ENCODE measurements at regions not wholly inside any gene's neighbourhood (a gene's known extent, or its start where the extent isn't known, plus 50 kb on each side); places are given as distances from the start of the nearest gene placed in this dataset.

DNA sequence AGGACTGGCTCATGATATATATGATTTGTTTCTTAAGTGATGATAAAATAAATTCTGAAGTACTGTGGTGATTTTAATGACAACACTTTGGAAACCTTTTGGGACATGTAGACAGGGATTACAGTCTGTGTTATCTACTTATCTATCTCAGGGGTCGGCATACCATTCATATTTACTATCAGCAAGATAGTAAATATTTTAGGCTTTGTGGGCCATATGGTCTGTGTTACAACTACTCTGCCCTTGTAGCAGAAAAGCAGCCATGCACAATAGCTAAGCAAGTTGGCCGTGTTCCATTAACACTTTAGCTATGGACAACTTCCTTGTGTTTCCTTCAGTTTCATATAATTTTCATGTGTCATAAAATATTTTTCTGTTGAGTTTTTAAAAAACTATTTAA is 97.8 kb upstream of the PRPS1L1 start:
- DNase-seq: no peak
- H3K4me1 Mint-ChIP-seq: no peaks in the 10 kb centered on the region
- no peaks in the 10 kb centered on the region for H3K36me3 Mint-ChIP-seq (ENCODE audit: low read depth)
- intact Hi-C loops (cut with micrococcal nuclease): no loop called here
- no peaks in the 10 kb centered on the region for H3K9me3 Mint-ChIP-seq
- H3K27me3 Mint-ChIP-seq: no peaks in the 10 kb centered on the region
- no peak overlapping the region for H3K27ac Mint-ChIP-seq
- no peak overlapping the region for H3K4me3 Mint-ChIP-seq

DNA sequence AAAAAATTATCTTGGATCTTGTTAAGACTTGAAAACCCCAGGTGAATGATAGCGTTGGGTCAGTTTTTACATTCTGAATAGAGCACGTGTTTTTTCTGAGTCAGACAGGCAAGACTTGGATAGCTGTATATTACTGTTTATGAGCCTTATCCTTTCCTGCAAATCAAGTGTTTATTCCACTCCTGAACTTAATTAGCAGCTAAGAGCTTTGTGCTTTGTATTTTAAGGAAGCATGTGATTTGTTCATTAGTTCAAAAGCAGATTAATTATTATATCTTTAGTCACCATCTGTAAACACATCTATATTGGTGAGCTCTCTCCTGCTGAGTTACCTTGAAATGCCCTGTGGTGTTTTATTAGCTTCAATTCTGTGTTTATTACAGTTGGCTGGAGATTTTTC is 98.6 kb upstream of the PRPS1L1 start:
- Mint-ChIP-seq H3K4me1 (no peaks in the 10 kb centered on the region), H3K36me3 (ENCODE audit: low read depth) (no peaks in the 10 kb centered on the region), H3K4me3 (no peak overlapping the region), H3K9me3 (no peaks in the 10 kb centered on the region), H3K27ac (no peak overlapping the region), H3K27me3 (no peaks in the 10 kb centered on the region)
- intact Hi-C loops (cut with micrococcal nuclease): no loop called here
- no peak for DNase-seq

DNA sequence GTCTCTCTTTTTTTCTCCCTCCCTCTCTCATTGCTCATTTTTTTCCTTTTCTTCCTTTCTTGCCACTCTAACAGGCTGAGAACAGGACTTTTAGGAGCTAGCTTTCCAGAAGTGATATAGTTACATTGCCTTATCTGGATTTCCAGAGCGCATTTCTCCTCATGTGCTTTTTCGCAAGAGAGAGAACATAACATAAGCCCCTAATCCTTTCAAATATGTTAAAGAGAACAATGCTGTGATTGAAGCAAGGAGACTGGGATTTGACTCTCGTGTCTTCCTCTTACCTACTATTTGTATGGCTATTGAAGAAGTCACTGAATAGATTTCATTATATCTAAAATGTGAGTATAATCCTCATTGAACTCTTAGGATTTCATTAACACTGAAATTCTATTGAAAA is 101.2 kb upstream of the PRPS1L1 start:
- H3K36me3 Mint-ChIP-seq (ENCODE audit: low read depth): no peaks in the 10 kb centered on the region
- no peak for DNase-seq
- intact Hi-C loops (cut with micrococcal nuclease): no loop called here
- H3K4me1 Mint-ChIP-seq: no peaks in the 10 kb centered on the region
- no peaks in the 10 kb centered on the region for H3K27me3 Mint-ChIP-seq
- no peak overlapping the region for H3K4me3 Mint-ChIP-seq
- no peak overlapping the region for H3K27ac Mint-ChIP-seq
- H3K9me3 Mint-ChIP-seq: no peaks in the 10 kb centered on the region

DNA sequence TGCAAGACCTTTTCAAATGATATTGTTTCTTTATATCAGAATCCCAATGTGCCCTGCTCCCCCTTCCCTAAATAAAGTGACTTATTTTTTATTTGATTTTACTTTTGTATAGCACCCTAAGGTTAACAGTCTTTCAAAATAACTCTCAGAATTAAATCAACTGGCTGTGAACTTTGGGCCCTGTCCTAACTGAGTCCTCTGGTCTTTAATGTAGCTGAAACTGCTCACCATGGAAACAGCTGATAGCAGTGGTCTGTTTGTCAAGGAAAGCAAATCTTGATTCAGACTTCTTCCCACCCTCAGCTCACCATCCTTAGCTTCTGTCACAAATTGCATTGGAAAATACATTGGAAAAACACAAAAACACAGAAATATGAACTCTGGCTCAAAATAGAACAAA is 105.2 kb upstream of the PRPS1L1 start:
- DNase-seq: no peak
- Mint-ChIP-seq H3K4me3 (no peak overlapping the region), H3K4me1 (no peaks in the 10 kb centered on the region), H3K36me3 (ENCODE audit: low read depth) (no peaks in the 10 kb centered on the region), H3K27me3 (no peaks in the 10 kb centered on the region), H3K27ac (no peak overlapping the region), H3K9me3 (no peaks in the 10 kb centered on the region)
- intact Hi-C loops (cut with micrococcal nuclease): no loop called here

DNA sequence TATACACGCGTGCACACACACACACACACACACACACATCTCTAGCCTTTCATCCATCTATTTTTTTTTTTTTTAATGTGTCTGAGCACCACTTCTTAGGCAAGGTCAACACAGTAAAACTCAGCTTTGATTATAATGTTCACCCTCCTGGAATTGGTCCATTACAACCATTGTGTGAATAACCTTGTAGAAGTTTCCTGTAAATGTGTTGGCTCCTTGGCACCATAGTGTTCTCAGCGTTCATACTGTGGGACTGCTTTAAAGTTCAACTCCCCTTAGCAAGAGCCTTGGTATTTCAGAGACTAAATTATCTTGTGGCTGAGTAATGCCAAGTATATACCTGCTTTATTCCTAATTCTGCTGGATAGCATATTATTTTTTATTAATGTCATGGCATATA is 106.3 kb upstream of the PRPS1L1 start:
- Mint-ChIP-seq H3K4me1 (no peaks in the 10 kb centered on the region), H3K27ac (no peak overlapping the region)

DNA sequence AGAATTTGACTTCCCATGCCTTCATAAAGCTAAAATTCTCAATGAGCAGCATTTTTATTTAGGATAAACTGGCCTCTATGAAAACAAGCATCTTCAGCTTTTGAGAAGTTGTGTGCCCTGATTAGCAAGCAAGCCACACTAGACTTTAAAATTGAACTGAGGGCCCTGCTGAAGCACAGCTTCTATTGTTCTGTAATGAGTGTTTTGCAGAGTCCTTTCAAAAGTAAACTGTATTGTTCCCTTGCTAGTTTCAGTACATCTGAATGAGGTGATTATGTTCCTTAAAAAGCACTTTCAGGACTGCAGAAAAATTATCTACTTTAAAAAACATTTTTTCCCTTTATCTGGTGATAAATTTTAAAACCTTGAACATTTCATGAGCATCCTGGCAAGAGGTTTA is 113.3 kb upstream of the PRPS1L1 start:
- no peak for DNase-seq
- H3K4me1 Mint-ChIP-seq: no peaks in the 10 kb centered on the region
- no peaks in the 10 kb centered on the region for H3K36me3 Mint-ChIP-seq (ENCODE audit: low read depth)
- no peaks in the 10 kb centered on the region for H3K9me3 Mint-ChIP-seq
- intact Hi-C loops (cut with micrococcal nuclease): no loop called here
- no peak overlapping the region for H3K4me3 Mint-ChIP-seq
- H3K27ac Mint-ChIP-seq: no peak overlapping the region
- H3K27me3 Mint-ChIP-seq: peaks cover 2% of the 10 kb centered on the region

More for the DNA sequence above, 106.3 kb upstream of the PRPS1L1 start:
- Mint-ChIP-seq H3K36me3 (ENCODE audit: low read depth) (no peaks in the 10 kb centered on the region), H3K4me3 (no peak overlapping the region), H3K9me3 (no peaks in the 10 kb centered on the region), H3K27me3 (no peaks in the 10 kb centered on the region)
- intact Hi-C loops (cut with micrococcal nuclease): no loop called here
- DNase-seq: no peak

DNA sequence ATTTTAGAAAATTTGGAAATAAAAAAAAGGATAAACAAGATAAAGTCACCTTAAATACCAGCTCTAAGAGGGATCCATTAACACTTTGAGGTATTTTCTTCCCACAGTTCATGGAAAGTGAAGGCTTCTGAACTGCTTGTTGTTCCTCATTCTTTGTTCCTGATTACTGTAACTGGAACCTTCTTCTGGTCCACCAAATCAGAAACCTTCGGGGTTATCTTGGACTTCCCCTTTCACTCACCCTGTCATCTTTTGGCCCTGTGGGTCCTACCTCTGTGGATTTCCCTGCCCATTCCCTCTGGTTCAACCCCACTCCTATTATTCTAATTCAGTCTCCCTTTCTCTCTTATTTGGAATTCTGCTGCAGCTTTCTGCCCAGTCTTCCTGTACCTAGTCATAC is 116.5 kb upstream of the PRPS1L1 start:
- DNase-seq: no peak
- Mint-ChIP-seq H3K9me3 (no peaks in the 10 kb centered on the region), H3K4me3 (no peak overlapping the region), H3K27ac (no peak overlapping the region), H3K36me3 (ENCODE audit: low read depth) (no peaks in the 10 kb centered on the region), H3K4me1 (no peaks in the 10 kb centered on the region), H3K27me3 (peaks cover 2% of the 10 kb centered on the region)
- intact Hi-C loops (cut with micrococcal nuclease): no loop called here

DNA sequence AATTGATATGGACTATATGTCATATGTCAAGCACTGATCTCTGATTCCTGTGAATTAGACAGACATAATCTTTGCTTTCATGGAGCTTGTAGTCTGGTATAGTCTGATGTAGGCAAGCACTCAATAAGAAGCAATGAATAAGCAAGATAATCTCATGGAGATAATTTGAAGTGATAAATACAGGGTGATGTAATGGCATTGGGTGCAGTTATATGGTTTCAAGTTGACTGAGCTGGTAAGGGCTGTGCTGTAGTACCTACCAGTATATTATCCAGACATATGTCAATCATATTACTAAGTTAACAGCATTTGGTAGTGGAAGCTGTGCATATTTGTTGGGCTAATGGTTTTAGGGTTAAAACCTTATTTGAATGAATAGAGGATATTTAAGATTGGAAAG is 117.5 kb upstream of the PRPS1L1 start:
- Mint-ChIP-seq H3K9me3 (no peaks in the 10 kb centered on the region), H3K4me1 (no peaks in the 10 kb centered on the region), H3K27ac (no peak overlapping the region), H3K27me3 (peaks cover 2% of the 10 kb centered on the region), H3K4me3 (no peak overlapping the region), H3K36me3 (ENCODE audit: low read depth) (no peaks in the 10 kb centered on the region)
- intact Hi-C loops (cut with micrococcal nuclease): no loop called here
- no peak for DNase-seq

DNA sequence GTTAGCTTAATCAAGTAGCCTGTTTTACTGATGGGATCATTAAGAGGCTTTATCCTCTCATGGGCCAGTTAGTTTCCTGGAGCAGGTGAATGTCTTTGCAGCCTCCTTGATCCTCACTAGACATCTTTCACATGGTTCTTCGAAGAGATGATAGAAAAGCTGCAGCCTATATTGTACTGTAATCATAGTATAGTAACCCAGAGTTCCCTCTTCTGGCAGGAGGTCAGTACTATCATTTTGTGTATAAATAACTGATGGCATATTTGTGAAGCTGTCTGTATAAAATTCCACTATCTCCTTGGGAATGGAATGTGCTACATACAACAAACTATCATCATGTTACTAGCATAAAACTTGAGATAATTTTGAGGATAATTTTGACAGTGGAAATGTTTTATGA is 123.8 kb upstream of the PRPS1L1 start:
- intact Hi-C loops (cut with micrococcal nuclease): no loop called here
- Mint-ChIP-seq H3K27ac (no peak overlapping the region), H3K9me3 (no peaks in the 10 kb centered on the region), H3K4me3 (no peak overlapping the region), H3K27me3 (no peaks in the 10 kb centered on the region), H3K4me1 (no peaks in the 10 kb centered on the region), H3K36me3 (ENCODE audit: low read depth) (no peaks in the 10 kb centered on the region)
- no peak for DNase-seq

DNA sequence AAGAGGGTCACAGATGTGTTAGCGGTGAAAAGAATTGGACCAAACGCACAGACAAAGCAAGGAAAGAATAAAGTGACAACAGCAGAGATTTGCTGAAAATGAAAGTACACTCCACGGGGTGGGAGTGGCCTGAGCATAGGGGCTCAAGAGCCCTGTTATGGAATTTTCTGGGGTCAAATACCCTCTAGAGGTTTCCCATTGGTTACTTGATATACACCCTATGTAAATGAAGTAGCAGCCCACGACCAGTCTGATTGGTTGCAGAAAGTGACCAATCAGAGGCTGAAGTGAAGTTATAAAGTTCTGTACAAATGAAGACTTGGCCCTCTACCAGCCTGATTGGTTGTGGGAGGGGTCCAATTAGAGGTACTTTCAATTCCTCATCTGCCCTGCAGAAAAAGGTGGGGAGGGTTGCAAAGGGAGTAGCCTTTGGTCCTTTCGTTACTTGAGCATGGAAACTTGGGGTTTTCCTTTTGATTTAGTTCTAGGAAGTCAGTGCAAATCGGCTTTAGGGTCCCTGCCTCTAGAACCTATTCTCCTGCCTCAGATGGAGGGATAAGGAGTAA is 125.6 kb upstream of the PRPS1L1 start:
- Mint-ChIP-seq H3K9me3 (no peaks in the 10 kb centered on the region), H3K4me1 (no peaks in the 10 kb centered on the region), H3K4me3 (no peak overlapping the region), H3K27ac (no peak overlapping the region), H3K27me3 (no peaks in the 10 kb centered on the region), H3K36me3 (ENCODE audit: low read depth) (no peaks in the 10 kb centered on the region)
- no peak for DNase-seq
- intact Hi-C loops (cut with micrococcal nuclease): no loop called here

DNA sequence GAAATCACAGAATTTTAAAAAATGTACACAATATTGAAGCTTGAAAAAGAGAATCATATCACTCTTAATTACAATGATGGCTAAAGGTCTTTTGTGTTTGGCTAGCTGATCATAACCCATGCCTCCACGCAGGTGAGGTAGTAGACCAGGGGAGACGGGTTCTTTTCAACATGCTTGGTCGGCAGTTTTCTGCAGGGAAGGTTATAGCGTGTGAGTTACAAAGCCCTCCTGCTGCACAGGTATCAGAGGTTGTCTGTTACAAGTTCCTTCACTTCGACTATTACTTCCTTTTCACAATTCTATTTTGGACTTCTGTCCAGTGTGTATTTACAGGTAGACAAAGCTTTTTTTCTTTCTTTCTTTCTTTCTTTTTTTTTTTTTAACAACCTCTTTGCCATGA is 127.1 kb upstream of the PRPS1L1 start:
- H3K4me1 Mint-ChIP-seq: no peaks in the 10 kb centered on the region
- H3K27ac Mint-ChIP-seq: no peak overlapping the region
- H3K36me3 Mint-ChIP-seq (ENCODE audit: low read depth): no peaks in the 10 kb centered on the region
- no peak overlapping the region for H3K4me3 Mint-ChIP-seq
- no peaks in the 10 kb centered on the region for H3K27me3 Mint-ChIP-seq
- DNase-seq: no peak
- intact Hi-C loops (cut with micrococcal nuclease): no loop called here
- H3K9me3 Mint-ChIP-seq: no peaks in the 10 kb centered on the region

DNA sequence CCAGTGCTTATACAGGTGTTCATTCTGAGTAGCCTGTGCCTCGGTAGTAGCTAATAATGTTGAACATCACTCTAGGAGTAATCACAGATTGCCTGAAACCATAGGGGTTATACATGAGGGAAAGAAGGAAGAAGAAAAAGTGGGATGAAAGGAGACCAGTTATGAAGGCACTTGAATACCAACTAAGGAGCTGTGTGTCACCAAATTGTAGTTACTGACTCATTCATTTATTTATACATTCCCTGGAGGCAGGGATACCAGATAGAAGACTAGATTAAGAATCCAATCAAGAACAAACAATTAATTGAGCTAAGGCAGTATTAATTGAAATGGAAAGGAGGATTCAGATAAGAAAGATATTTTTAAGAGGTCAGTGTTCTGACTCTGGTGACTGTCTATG is 129.6 kb upstream of the PRPS1L1 start:
- H3K9me3 Mint-ChIP-seq: no peaks in the 10 kb centered on the region
- no peaks in the 10 kb centered on the region for H3K27me3 Mint-ChIP-seq
- no peak overlapping the region for H3K4me3 Mint-ChIP-seq
- H3K36me3 Mint-ChIP-seq (ENCODE audit: low read depth): no peaks in the 10 kb centered on the region
- intact Hi-C loops (cut with micrococcal nuclease): no loop called here
- no peak for DNase-seq
- H3K4me1 Mint-ChIP-seq: no peaks in the 10 kb centered on the region
- no peak overlapping the region for H3K27ac Mint-ChIP-seq

DNA sequence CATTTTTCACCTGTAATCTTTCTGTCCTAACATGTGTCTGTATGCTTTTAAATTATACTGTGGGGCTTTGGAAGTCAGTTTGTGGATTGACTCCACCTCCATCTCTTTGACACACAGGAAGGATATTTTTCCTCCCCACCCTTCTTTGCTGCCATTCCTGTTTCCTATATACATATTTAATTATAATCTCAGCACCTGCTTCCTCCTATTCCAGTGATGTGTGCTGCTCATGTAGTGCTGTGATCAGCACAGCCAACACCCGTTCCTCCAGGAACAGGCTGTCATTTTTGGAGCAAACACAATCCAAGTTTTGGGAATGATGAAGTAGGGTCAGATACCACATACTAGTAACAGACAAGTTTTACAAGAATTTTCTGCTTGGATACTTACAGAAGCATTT is 135.0 kb upstream of the PRPS1L1 start:
- DNase-seq: no peak
- H3K4me1 Mint-ChIP-seq: no peaks in the 10 kb centered on the region

DNA sequence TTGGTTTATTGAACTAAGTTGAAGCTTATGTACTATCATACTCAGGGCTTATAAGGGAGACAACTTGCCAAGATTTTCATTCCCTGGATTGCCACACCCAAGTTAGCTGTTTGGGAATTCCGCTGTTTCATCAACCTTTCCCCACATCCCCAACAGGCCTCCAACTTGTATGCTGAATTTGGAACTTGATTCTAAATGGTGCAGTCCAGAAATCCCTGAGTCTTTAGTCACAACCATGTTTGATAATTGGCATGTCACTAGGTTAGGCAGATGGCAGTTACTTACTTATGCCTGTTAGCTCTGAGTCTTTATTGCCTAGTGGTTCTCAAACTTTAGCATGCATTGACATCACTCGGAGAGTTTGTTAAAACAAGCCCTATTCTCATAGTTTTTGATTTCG is 135.4 kb upstream of the PRPS1L1 start:
- intact Hi-C loops (cut with micrococcal nuclease): no loop called here
- Mint-ChIP-seq H3K27ac (no peak overlapping the region), H3K9me3 (no peaks in the 10 kb centered on the region), H3K4me3 (no peak overlapping the region), H3K4me1 (no peaks in the 10 kb centered on the region), H3K36me3 (ENCODE audit: low read depth) (no peaks in the 10 kb centered on the region), H3K27me3 (peaks cover 1% of the 10 kb centered on the region)
- no peak for DNase-seq

More for the DNA sequence above, 135.0 kb upstream of the PRPS1L1 start:
- H3K27ac Mint-ChIP-seq: no peak overlapping the region
- H3K4me3 Mint-ChIP-seq: no peak overlapping the region
- peaks cover 1% of the 10 kb centered on the region for H3K27me3 Mint-ChIP-seq
- no peaks in the 10 kb centered on the region for H3K36me3 Mint-ChIP-seq (ENCODE audit: low read depth)
- H3K9me3 Mint-ChIP-seq: no peaks in the 10 kb centered on the region
- intact Hi-C loops (cut with micrococcal nuclease): no loop called here

DNA sequence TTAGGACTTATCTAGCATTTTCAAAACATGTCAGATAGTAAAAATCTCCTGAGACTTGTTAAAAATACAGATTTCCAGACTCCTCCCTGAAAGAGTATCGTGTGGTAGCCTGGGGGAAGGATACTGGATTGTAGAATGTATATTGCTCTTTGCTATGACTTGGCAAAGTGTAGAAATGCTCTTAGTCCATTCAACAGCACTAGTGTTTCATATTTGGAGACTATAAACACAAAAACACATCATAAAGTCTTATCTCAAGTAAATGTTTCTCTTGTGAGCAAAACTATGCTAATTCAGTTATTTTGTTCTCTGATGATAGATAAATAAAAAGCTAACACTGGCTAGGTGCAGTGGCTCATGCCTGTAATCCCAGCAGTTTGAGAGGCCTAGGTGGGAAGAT is 137.5 kb upstream of the PRPS1L1 start:
- Mint-ChIP-seq H3K4me1 (no peaks in the 10 kb centered on the region), H3K27me3 (peaks cover 1% of the 10 kb centered on the region), H3K27ac (no peak overlapping the region), H3K4me3 (no peak overlapping the region), H3K9me3 (no peaks in the 10 kb centered on the region), H3K36me3 (ENCODE audit: low read depth) (no peaks in the 10 kb centered on the region)
- no peak for DNase-seq
- intact Hi-C loops (cut with micrococcal nuclease): no loop called here
